ENCODE measurements at regions not wholly inside any gene's neighbourhood (a gene's known extent, or its start where the extent isn't known, plus 50 kb on each side); places are given as distances from the start of the nearest gene placed in this dataset.

GRCh38 chr12:107584563-107584962 lies 101.0 kb upstream of the PWP1 start:
- H3F3A ChIP-seq (replicated peaks; ENCODE audit: low read depth), result 0 out of 2 replicates have a peak, but pooled peaks cover 3% of the 10 kb centered on the region
- TF ChIP-seq STAT1 (IDR thresholded peaks at IDR 0.05; ENCODE audit: unreplicated experiment) (no peak), EZH2phosphoT487 (IDR thresholded peaks at IDR 0.05; ENCODE audit: unreplicated experiment) (no peak), ZNF462 (CRISPR knock-in tag; IDR thresholded peaks at IDR 0.05) (no peak), POLR2AphosphoS5 (IDR thresholded peaks at IDR 0.05; ENCODE audit: low read depth) (no peak), EZH2 (IDR thresholded peaks at IDR 0.05; ENCODE audit: low read depth, unreplicated experiment) (no peak), ZNF114 (CRISPR knock-in tag; IDR thresholded peaks at IDR 0.05) (no peak), JUNB (IDR thresholded peaks at IDR 0.05; ENCODE audit: unreplicated experiment) (no peak), NANOG (IDR thresholded peaks at IDR 0.05; ENCODE audit: borderline replicate concordance) (no peak), ZNF331 (CRISPR knock-in tag; IDR thresholded peaks at IDR 0.05; ENCODE audit: low read depth) (no peak), CREB1 (CRISPR knock-in tag; IDR thresholded peaks at IDR 0.05; ENCODE audit: low read depth) (no peak)
- TF ChIP-seq, protein P1, sequence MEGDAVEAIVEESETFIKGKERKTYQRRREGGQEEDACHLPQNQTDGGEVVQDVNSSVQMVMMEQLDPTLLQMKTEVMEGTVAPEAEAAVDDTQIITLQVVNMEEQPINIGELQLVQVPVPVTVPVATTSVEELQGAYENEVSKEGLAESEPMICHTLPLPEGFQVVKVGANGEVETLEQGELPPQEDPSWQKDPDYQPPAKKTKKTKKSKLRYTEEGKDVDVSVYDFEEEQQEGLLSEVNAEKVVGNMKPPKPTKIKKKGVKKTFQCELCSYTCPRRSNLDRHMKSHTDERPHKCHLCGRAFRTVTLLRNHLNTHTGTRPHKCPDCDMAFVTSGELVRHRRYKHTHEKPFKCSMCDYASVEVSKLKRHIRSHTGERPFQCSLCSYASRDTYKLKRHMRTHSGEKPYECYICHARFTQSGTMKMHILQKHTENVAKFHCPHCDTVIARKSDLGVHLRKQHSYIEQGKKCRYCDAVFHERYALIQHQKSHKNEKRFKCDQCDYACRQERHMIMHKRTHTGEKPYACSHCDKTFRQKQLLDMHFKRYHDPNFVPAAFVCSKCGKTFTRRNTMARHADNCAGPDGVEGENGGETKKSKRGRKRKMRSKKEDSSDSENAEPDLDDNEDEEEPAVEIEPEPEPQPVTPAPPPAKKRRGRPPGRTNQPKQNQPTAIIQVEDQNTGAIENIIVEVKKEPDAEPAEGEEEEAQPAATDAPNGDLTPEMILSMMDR (conservative IDR thresholded peaks at IDR 0.05; ENCODE audit: low read depth in 2 of 2), result no peak
- TF ChIP-seq, protein P2, sequence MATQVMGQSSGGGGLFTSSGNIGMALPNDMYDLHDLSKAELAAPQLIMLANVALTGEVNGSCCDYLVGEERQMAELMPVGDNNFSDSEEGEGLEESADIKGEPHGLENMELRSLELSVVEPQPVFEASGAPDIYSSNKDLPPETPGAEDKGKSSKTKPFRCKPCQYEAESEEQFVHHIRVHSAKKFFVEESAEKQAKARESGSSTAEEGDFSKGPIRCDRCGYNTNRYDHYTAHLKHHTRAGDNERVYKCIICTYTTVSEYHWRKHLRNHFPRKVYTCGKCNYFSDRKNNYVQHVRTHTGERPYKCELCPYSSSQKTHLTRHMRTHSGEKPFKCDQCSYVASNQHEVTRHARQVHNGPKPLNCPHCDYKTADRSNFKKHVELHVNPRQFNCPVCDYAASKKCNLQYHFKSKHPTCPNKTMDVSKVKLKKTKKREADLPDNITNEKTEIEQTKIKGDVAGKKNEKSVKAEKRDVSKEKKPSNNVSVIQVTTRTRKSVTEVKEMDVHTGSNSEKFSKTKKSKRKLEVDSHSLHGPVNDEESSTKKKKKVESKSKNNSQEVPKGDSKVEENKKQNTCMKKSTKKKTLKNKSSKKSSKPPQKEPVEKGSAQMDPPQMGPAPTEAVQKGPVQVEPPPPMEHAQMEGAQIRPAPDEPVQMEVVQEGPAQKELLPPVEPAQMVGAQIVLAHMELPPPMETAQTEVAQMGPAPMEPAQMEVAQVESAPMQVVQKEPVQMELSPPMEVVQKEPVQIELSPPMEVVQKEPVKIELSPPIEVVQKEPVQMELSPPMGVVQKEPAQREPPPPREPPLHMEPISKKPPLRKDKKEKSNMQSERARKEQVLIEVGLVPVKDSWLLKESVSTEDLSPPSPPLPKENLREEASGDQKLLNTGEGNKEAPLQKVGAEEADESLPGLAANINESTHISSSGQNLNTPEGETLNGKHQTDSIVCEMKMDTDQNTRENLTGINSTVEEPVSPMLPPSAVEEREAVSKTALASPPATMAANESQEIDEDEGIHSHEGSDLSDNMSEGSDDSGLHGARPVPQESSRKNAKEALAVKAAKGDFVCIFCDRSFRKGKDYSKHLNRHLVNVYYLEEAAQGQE (IDR thresholded peaks at IDR 0.05; ENCODE audit: unreplicated experiment), result no peak
- TF ChIP-seq, protein P3, sequence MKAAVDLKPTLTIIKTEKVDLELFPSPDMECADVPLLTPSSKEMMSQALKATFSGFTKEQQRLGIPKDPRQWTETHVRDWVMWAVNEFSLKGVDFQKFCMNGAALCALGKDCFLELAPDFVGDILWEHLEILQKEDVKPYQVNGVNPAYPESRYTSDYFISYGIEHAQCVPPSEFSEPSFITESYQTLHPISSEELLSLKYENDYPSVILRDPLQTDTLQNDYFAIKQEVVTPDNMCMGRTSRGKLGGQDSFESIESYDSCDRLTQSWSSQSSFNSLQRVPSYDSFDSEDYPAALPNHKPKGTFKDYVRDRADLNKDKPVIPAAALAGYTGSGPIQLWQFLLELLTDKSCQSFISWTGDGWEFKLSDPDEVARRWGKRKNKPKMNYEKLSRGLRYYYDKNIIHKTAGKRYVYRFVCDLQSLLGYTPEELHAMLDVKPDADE (IDR thresholded peaks at IDR 0.05), result no peak
- no peaks in the 10 kb centered on the region for H3K36me3 ChIP-seq (ENCODE audit: insufficient read depth)
- peak overlapping the region; percentile 80; the same call in 1 of the 2 replicates for H3K27ac Mint-ChIP-seq
- H3K27ac ChIP-seq (ENCODE audit: low read depth), result peak overlapping the region; percentile 57; the same call in 1 of the 2 replicates
- H3K27me3 ChIP-seq (ENCODE audit: insufficient read depth), result peaks cover 20% of the 10 kb centered on the region
- no peaks in the 10 kb centered on the region for H3K79me2 ChIP-seq (replicated peaks; ENCODE audit: insufficient read depth)
- DNase-seq (ENCODE audit: low spot score), result peak; percentile 43
- H3K4me1 ChIP-seq (ENCODE audit: insufficient read depth), result peaks cover 33% of the 10 kb centered on the region
- peaks cover 4% of the 10 kb centered on the region; the same call in 1 of the 3 replicates for H3K36me3 Mint-ChIP-seq (ENCODE audit: low read depth)
- H3K4me3 Mint-ChIP-seq, result no peak overlapping the region
- no peaks in the 10 kb centered on the region for H3K9me2 ChIP-seq (ENCODE audit: insufficient read depth)
- H3K4me2 ChIP-seq, result no peak overlapping the region; the same call in 1 of the 2 replicates
- no peak for ATAC-seq
- peaks cover 35% of the 10 kb centered on the region for H3K4me1 Mint-ChIP-seq
- peaks cover 25% of the 10 kb centered on the region for H3K27me3 Mint-ChIP-seq (ENCODE audit: insufficient read depth, low read depth, poor library complexity)
- H3K4me3 ChIP-seq, result no peak overlapping the region
- peaks cover 12% of the 10 kb centered on the region for H3K9me3 Mint-ChIP-seq
- H4K20me1 ChIP-seq (replicated peaks; ENCODE audit: insufficient read depth), result no peaks in the 10 kb centered on the region
- H2AFZ ChIP-seq, result no peak overlapping the region

Measured in GM23338 (cell line).